Psoas muscle (tissue), 7 donors: ENCODE measurements at regions not wholly inside any gene's neighbourhood (a gene's known extent, or its start where the extent isn't known, plus 50 kb on each side); places are given as distances from the start of the nearest gene placed in this dataset.

Experiments used
- ATAC-seq, 4 donors: fragments of 200-7000 bp; cut with Tn5 transposase; one replicate each; pipeline ENCODE4 v1.9.1; 2020; ENCODE audit warnings: moderate library complexity in 3 of 4, mild to moderate bottlenecking in 2 of 4
- DNase-seq, 2 donors: peaks; one replicate each; pipeline ENCODE4 v3.0.0-alpha.2; 2020
- H3K27ac ChIP-seq: fragments of 200-600 bp; one replicate; pipeline ENCODE4 v1.8.0; 2022
- H3K27me3 ChIP-seq, 3 donors: fragments of 200-600 bp in 1 of 3; one replicate each; pipeline versions ENCODE4 v1.6.1 to v1.8.0; 2013 to 2022; ENCODE audit warnings: low read length in 2 of 3, mild to moderate bottlenecking in 2 of 3, moderate library complexity in 1 of 3; ENCODE audit not compliant: insufficient read depth in 3 of 3
- H3K36me3 ChIP-seq, 2 donors: fragments of 200-600 bp in 1 of 2; one replicate each; pipeline versions ENCODE4 v1.6.1 to v1.8.0; 2013 to 2022; ENCODE audit warnings: low read depth in 1 of 2, mild to moderate bottlenecking in 1 of 2, moderate library complexity in 1 of 2; ENCODE audit not compliant: insufficient read depth in 1 of 2
- H3K4me1 ChIP-seq: fragments of 200-600 bp; one replicate; pipeline ENCODE4 v1.8.0; 2022
- H3K4me3 ChIP-seq: fragments of 200-600 bp; one replicate; pipeline ENCODE4 v1.8.0; 2022; ENCODE audit warnings: mild to moderate bottlenecking
- H3K9me3 ChIP-seq: fragments of 200-600 bp; one replicate; pipeline ENCODE4 v1.8.0; 2022
- CTCF ChIP-seq: fragments of 200-600 bp; IDR thresholded peaks from one replicate; pipeline ENCODE4 v1.8.0; 2022; ENCODE audit warnings: antibody characterized with exemption
- WGBS, 3 donors: extraction: QIAGEN DNeasy Blood & Tissue Kit; methylation state at CpG; one replicate each; pipeline versions ENCODE4 v1.1.6 to v1.1.7; 2013; 5-methylcytosine and 5-hydroxymethylcytosine counted together
- intact Hi-C, 2 donors: fragments of 100-400 bp; cut with DNase I; formaldehyde crosslinking; loops; one replicate each; pipeline versions ENCODE4 v1.11.0 to v1.14.2; 2022
- donor health status: healthy with polysubstance abuse.
- donor health status: DM: no; HTN: no; CAD: no; lungs with moderate emphysema.
- donor health status: Bipolar disorder and iron deficiency.
- donor health status: healthy.
- donor health status: DM: yes; HTN: yes; CAD: no.
- donor health status: DM: no; HTN: no; CAD: no.
- donor health status: DM: yes; HTN: yes; CAD: no.

- DNase-seq (no peak), ATAC-seq (no peak)
- peaks cover 0 to 19% (median 0%) of the 10 kb centered on the region in 3 donors for H3K27me3 ChIP-seq
- no peak overlapping the region for H3K27ac ChIP-seq
- H3K4me1 ChIP-seq, result no peaks in the 10 kb centered on the region
- TF ChIP-seq CTCF, result no peak
- H3K36me3 ChIP-seq, result no peaks in the 10 kb centered on the region
- intact Hi-C loops, result no loop called here
- no peak overlapping the region for H3K4me3 ChIP-seq
- 69 to 75% (median 72%) methylated on average over 13 of the region's 13 CpGs for WGBS, 3 donors
- H3K9me3 ChIP-seq, result no peaks in the 10 kb centered on the region
Measured at GRCh38 chr11:45431046-45432018, 145.2 kb upstream of the SYT13 start.

- Histone ChIP-seq H3K27ac (no peak overlapping the region), H3K36me3 (no peaks in the 10 kb centered on the region), H3K27me3 (peaks cover 0 to 19% (median 0%) of the 10 kb centered on the region in 3 donors), H3K4me1 (no peaks in the 10 kb centered on the region), H3K9me3 (no peaks in the 10 kb centered on the region), H3K4me3 (no peak overlapping the region)
- TF ChIP-seq CTCF, result no peak
- 67 to 84% (median 74%) methylated on average over 1 of the region's 1 CpG for WGBS, 3 donors
- DNase-seq (no peak), ATAC-seq (no peak)
- intact Hi-C loops, result no loop called here
Measured at GRCh38 chr11:45430361-45430760, 144.2 kb upstream of the SYT13 start.

GRCh38 chr11:45429719-45430118, 143.6 kb upstream of the SYT13 start:
- Histone ChIP-seq H3K9me3 (no peaks in the 10 kb centered on the region), H3K36me3 (no peaks in the 10 kb centered on the region), H3K27me3 (peaks cover 0 to 14% (median 0%) of the 10 kb centered on the region in 3 donors), H3K4me1 (no peaks in the 10 kb centered on the region), H3K27ac (no peak overlapping the region), H3K4me3 (no peak overlapping the region)
- no peak for TF ChIP-seq CTCF
- 61 to 75% (median 73%) methylated on average over 4 of the region's 4 CpGs for WGBS, 3 donors
- ATAC-seq (no peak), DNase-seq (no peak)
- intact Hi-C loops, result no loop called here

GRCh38 chr11:45428541-45429230, 142.5 kb upstream of the SYT13 start:
- ATAC-seq (no peak), DNase-seq (no peak)
- Histone ChIP-seq H3K27ac (no peak overlapping the region), H3K36me3 (no peaks in the 10 kb centered on the region), H3K9me3 (no peaks in the 10 kb centered on the region), H3K27me3 (peaks cover 0 to 7% (median 0%) of the 10 kb centered on the region in 3 donors), H3K4me3 (no peak overlapping the region), H3K4me1 (no peaks in the 10 kb centered on the region)
- TF ChIP-seq CTCF, result no peak
- intact Hi-C loops, result no loop called here
- WGBS, 3 donors, result 55 to 65% (median 62%) methylated on average over 7 of the region's 7 CpGs
